NCI-H526 treated with DMSO at 0.1 percent for 48 hours (cell line): ENCODE measurements at regions not wholly inside any gene's neighbourhood (a gene's known extent, or its start where the extent isn't known, plus 50 kb on each side); places are given as distances from the start of the nearest gene placed in this dataset.
"Not testable (repeated sequence)": the region's sequence is repeated elsewhere in the genome, so short reads cannot be mapped to it uniquely, and the experiment has no call there.

Source experiments
- DNase-seq: peaks from one replicate; lab custom pipeline; 2025; lab: John Stamatoyannopoulos, UW

- DNase-seq = not testable (repeated sequence)
These were observed 61.1 kb downstream of the DEFB131A start for GRCh38 chr4:9505341-9505740.

- DNase-seq = not testable (repeated sequence)
These were observed 62.5 kb downstream of the DEFB131A start for GRCh38 chr4:9506672-9507071.

GRCh38 chr4:9512941-9513340 lies 68.7 kb downstream of the DEFB131A start:
- DNase-seq = not testable (repeated sequence)

DNA sequence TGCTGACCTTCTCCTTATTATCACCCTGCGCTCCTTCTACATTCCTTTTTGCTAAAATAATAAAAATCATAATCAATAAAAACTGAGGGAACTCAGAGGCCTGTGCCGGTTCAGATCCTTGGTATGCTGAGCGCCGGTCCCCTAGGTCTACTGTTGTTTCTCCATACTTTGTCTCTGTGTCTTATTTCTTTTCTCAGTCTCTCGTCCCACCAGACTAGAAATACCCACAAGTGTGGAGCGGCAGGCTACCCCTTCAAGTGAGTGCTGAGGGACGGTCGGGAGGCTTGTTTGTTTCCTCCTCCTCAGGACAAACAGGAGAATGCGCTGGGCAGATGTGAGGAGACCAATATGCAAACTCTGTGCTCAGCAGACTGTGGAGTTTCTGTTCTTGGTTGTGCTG lies 75.4 kb downstream of the DEFB131A start:
- not testable (repeated sequence) for DNase-seq

DNA sequence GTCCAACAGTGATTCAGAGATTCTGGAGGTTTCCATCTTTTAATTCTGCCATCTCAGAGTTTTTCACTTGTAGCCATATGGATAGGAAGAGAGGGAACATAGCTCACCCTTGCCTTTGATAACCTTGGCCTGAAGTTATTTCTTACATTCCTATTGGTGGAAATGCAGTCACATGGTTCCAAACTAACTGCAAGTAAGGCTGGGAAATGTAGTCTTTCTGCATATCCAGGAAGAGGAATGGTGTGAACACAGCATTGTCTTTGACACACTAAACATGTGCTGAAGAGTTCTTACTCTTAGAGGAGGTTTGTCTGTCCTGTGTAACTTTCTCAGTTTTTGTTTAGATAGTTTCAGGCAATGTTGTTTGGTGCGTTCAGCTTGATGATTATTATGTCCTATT lies 78.7 kb downstream of the DEFB131A start:
- not testable (repeated sequence) for DNase-seq

DNA sequence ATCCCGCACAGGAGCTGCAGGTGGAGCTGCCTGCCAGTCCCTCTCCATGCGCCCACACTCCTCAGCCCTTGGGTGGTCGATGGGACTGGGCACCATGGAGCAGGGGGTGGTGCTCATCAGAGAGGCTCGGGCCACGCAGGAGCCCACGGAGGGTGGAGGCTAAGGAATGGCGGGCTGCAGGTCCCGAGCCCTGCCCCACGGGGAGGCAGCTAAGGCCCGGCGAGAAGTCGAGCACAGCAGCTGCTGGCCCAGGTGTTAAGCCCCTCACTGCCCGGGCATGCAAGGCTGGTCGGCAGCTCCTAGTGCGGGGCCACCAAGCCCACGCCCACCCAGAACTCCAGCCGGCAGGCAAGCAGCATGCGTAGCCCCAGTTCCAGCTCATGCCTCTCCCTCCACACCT lies 80.2 kb downstream of the DEFB131A start:
- not testable (repeated sequence) for DNase-seq

- peak; percentile 11 for DNase-seq
These were observed 88.1 kb downstream of the DEFB131A start for GRCh38 chr4:9532134-9532862.

GRCh38 chr4:9532863-9533192 lies 88.6 kb downstream of the DEFB131A start:
- DNase-seq = not testable (repeated sequence)

DNA sequence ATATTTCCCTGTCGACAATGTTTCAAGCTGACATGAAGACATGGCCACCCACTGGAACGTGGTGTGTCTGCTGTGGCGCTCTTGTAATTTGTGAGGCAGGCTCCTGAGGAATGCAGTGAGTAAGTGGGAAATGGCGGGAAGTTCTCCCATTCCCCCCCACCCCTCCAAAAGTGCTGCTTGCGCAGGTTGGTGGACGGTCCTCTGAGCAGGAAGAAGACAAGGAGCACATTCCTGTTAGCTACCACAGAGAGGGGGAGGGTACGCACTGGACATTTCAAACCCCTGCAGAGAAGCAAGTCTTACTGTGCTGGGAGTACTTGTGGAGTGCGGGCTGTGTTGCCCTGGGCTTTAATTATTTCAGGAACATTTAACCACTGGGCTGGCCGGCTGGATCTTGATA lies 92.9 kb downstream of the DEFB131A start:
- DNase-seq = not testable (repeated sequence)

DNA sequence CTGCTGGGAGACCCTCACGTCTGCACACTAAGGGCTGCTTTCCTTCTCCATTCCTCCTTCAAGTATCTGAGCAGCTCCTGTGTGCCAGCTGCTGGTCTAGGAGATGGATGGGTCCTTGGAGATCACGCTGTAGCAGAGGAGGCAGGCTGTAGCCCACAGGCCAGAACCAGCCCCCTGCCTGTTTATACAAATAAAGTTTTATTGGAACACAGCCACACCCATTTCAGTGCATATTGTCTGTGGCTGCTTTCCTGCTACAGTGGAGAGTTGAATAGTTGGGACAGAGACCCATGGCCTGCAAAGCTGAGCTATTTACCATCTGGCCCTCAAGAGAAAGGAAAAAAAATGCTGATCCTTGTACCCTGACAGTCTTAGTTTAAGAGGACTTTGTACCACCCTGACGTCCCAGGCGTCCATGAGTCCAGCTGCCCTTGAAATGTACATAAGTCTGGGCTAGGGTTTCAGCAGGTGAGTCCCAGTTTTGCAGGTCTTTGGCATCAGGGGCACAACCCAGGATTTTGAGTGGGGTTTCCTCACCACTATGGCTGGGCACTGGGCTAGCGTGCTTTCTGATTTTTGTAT lies 95.8 kb downstream of the DEFB131A start:
- DNase-seq = not testable (repeated sequence)

- not testable (repeated sequence) for DNase-seq
These were observed 97.2 kb downstream of the DEFB131A start for GRCh38 chr4:9541388-9541915.

DNA sequence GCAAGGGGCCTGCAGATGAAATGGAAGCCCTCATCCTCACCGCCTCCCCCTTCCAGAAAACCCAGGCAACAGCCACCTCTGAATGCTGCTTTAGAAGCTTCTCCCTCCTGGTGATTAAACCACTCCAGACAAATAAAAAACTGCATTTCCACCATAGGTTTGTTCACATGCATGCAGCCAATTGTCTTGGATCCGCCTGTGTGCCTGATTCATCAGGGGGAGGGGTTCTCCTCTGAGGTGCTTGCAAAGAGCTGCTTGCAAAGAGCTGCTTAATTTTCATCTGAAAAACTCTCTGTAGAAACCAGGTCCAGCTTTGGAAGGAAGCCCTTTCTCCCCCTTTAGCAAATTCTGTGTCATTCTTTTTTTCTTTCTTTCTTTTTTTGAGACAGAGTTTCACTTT lies 100.6 kb downstream of the DEFB131A start:
- not testable (repeated sequence) for DNase-seq

GRCh38 chr4:9547470-9547869 lies 103.3 kb downstream of the DEFB131A start:
- not testable (repeated sequence) for DNase-seq

- not testable (repeated sequence) for DNase-seq
These were observed 111.9 kb downstream of the DEFB131A start for GRCh38 chr4:9556076-9556475.

DNA sequence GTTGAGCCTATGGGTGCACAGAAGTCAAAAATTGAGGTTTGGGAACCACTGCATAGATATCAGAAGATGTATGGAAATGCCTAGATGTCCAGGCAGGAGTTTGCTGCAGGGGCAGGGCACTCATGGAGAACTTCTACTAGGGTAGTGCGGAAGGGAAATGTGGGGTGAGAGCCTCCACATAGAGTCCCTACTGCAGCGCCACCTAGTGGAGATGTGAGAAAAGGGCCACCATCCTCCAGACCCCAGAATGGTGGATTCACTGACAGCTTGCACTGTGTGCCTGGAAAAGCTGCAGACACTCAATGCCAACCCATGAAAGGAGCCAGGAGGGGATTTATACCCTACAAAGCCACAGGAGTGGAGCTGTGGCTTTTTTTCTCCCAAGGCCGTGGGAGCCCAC lies 133.7 kb downstream of the DEFB131A start:
- DNase-seq = not testable (repeated sequence)

DNA sequence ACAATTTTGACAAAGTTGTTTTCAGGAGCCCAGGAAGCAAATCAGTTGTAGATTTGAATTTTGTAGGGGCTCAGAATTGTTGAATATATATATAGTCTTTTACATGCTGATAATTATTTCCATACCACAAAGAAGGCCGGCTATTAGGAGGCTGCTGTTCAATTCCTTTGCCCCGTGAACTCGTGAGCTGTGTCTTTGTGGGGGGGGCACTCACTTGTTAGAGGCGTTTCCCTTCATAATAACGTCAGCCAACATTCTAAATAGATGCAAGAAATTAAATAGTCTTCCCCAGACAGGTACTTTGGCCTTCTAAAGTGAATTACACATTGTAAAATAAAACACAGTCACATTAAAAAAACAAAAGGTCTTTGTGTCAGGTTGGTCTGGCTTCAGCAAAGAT lies 138.7 kb downstream of the DEFB131A start:
- not testable (repeated sequence) for DNase-seq

GRCh38 chr4:9592010-9592409 lies 147.8 kb downstream of the DEFB131A start:
- no peak for DNase-seq

GRCh38 chr4:9594948-9595347 lies 150.7 kb downstream of the DEFB131A start:
- DNase-seq = no peak

DNA sequence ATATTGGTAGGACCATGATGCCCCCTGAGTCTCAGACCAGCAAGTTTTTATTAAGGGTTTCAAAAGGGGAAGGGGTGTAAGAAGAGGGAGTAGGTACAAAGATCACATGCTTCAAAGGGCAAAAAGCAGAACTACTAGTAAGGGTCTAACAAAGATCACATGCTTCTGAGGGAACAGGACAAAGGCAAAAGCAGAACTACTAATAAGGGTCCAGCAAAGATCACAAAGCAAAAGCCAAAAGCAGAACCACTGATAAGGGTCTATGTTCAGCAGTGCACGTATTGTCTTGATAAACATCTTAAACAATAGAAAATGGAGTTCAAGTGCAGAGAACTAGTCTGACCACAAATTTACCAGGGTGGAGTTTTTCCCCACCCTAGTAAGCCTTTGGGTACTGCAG lies 151.3 kb downstream of the DEFB131A start:
- DNase-seq = not testable (repeated sequence)

DNA sequence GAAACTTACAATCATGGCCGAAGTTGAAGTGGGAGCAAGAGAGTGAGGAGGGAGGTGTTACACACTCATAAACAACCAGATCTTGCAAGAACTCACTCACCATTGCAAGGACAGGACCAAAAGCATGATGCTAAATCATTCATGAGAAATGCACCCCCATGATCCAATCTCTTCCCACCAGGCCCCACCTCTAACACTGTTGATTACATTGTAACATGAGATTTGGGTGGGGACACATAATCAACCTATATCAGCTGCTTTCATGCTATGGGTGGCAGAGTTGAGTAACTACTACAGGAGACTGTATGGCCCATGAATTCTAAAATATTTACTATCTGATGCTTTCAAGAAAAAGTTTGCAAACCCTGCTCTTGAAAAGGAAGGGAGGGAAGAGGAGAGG lies 155.1 kb downstream of the DEFB131A start:
- DNase-seq = no peak

- DNase-seq = no peak
These were observed 156.0 kb downstream of the DEFB131A start for GRCh38 chr4:9600246-9600645.

DNA sequence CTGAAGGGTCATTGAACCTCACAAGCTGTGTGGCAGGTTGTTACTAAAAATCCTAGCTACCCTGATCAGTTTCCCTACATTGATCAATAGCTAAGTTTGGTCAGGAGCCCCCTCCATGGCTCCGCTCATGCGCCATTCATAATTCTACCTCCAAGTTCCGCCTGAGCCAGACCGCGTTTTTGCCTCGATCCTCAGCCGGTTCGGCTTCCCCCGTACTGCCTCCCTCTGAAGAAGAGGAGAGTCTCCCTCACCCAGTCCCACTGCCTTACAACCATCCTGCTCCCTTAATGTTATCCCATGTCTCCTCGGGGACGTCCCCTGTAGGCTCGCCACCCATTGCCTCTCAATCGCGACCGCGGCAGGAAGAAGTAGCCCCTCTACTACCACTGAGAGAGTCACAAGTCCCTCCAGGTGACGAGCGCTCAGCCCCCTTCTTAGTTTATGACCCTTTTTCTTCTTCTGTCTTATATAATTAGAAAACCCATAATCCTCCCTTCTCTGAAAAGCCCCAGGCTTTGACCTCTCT lies 158.2 kb downstream of the DEFB131A start:
- DNase-seq = no peak
